A673 (cell line): ENCODE measurements at regions not wholly inside any gene's neighbourhood (a gene's known extent, or its start where the extent isn't known, plus 50 kb on each side); places are given as distances from the start of the nearest gene placed in this dataset.

Source experiments
- BruUV-seq: library from RNA; stranded (reverse); fragments of 400-500 nt; replicated peaks from 2 replicates; lab custom pipeline; 2021; lab: Mats Ljungman, UMichigan
- CTCF ChIA-PET: fragments of 300-600 bp; sonication (Branson Sonifier 250); formaldehyde crosslinking; loops from one replicate; lab custom pipeline; 2022; ENCODE audit warnings: antibody characterized with exemption; lab: Charles Lee
- POLR2A ChIA-PET: fragments of 300-600 bp; sonication (Branson Sonifier 250); formaldehyde crosslinking; loops from one replicate; lab custom pipeline; 2022; ENCODE audit warnings: antibody characterized with exemption; ENCODE audit not compliant: low non-redundant PET; lab: Charles Lee
- DNase-seq: peaks from one replicate; pipeline ENCODE4 v3.0.0-alpha.2; 2015; ENCODE audit warnings: low spot score
- H3K27ac ChIP-seq: fragments of 200-600 bp; sonication (generic); 2 replicates; pipeline ENCODE4 v1.5.1; 2016; ENCODE audit warnings: mixed run types, low read depth, mild to moderate bottlenecking, mixed read lengths, antibody characterized with exemption, low read length; ENCODE audit not compliant: poor library complexity, severe bottlenecking
- H3K27me3 ChIP-seq: fragments of 200-600 bp; sonication (generic); replicated peaks from 2 replicates; pipeline ENCODE4 v1.6.1; 2017; ENCODE audit warnings: mixed run types, low read depth, mild to moderate bottlenecking, mixed read lengths, antibody characterized with exemption, low read length; ENCODE audit not compliant: insufficient read depth, poor library complexity
- H3K36me3 ChIP-seq: fragments of 200-600 bp; sonication (generic); 2 replicates; pipeline ENCODE4 v1.6.1; 2016; ENCODE audit warnings: mixed run types, mild to moderate bottlenecking, mixed read lengths, antibody characterized with exemption, low read length; ENCODE audit not compliant: insufficient read depth, poor library complexity, severe bottlenecking
- H3K4me1 ChIP-seq: fragments of 200-600 bp; sonication (generic); 2 replicates; pipeline ENCODE4 v1.6.1; 2017; ENCODE audit warnings: mixed run types, mild to moderate bottlenecking, mixed read lengths, antibody characterized with exemption, low read length; ENCODE audit not compliant: insufficient read depth, poor library complexity, severe bottlenecking
- H3K4me3 ChIP-seq: fragments of 200-600 bp; sonication (generic); 2 replicates; pipeline ENCODE4 v1.5.1; 2016; ENCODE audit warnings: low read depth, mixed run types, mild to moderate bottlenecking, mixed read lengths, low read length; ENCODE audit not compliant: poor library complexity, severe bottlenecking
- H3K9me3 ChIP-seq: fragments of 200-600 bp; sonication (generic); 2 replicates; pipeline ENCODE4 v1.6.1; 2016; ENCODE audit warnings: mixed run types, low read depth, mild to moderate bottlenecking, mixed read lengths, antibody characterized with exemption, low read length; ENCODE audit not compliant: poor library complexity, severe bottlenecking
- EZH2 ChIP-seq: fragments of 200-600 bp; sonication (generic); IDR thresholded peaks from 2 replicates; pipeline ENCODE4 v1.6.1; 2017; ENCODE audit warnings: borderline replicate concordance, low read depth, mild to moderate bottlenecking, mixed read lengths, antibody characterized with exemption, low read length; ENCODE audit not compliant: poor library complexity, severe bottlenecking
- intact Hi-C: fragments of 100-400 bp; cut with micrococcal nuclease; formaldehyde crosslinking; loops from one replicate; pipeline ENCODE4 v1.10.0; 2022; ENCODE audit not compliant: unreplicated experiment
- TF ChIP-seq, protein P1 (sequence below): fragments of 300-800, 200-600 bp; sonication (generic); conservative IDR thresholded peaks from 2 replicates; pipeline ENCODE4 v1.5.1; 2017; ENCODE audit warnings: low read depth, mild to moderate bottlenecking, antibody characterized with exemption, low read length, moderate library complexity, mixed read lengths

GRCh38 chr5:164742025-164742424, 1236.6 kb downstream of the MAT2B start:
- no peaks in the 10 kb centered on the region for H3K36me3 ChIP-seq
- no peak overlapping the region for H3K4me3 ChIP-seq
- DNase-seq, result no peak
- no TSS peak for BruUV-seq
- no peaks in the 10 kb centered on the region for H3K4me1 ChIP-seq
- H3K9me3 ChIP-seq, result no peaks in the 10 kb centered on the region
- no peak overlapping the region for H3K27ac ChIP-seq
- intact Hi-C loops, result no loop called here
- TF ChIP-seq, protein P1, sequence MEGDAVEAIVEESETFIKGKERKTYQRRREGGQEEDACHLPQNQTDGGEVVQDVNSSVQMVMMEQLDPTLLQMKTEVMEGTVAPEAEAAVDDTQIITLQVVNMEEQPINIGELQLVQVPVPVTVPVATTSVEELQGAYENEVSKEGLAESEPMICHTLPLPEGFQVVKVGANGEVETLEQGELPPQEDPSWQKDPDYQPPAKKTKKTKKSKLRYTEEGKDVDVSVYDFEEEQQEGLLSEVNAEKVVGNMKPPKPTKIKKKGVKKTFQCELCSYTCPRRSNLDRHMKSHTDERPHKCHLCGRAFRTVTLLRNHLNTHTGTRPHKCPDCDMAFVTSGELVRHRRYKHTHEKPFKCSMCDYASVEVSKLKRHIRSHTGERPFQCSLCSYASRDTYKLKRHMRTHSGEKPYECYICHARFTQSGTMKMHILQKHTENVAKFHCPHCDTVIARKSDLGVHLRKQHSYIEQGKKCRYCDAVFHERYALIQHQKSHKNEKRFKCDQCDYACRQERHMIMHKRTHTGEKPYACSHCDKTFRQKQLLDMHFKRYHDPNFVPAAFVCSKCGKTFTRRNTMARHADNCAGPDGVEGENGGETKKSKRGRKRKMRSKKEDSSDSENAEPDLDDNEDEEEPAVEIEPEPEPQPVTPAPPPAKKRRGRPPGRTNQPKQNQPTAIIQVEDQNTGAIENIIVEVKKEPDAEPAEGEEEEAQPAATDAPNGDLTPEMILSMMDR, result no peak
- no peak for TF ChIP-seq EZH2
- H3K27me3 ChIP-seq, result no peaks in the 10 kb centered on the region
- ChIA-PET POLR2A (no interaction called here), CTCF (no interaction called here)

GRCh38 chr5:164746723-164747122, 1241.3 kb downstream of the MAT2B start:
- no peaks in the 10 kb centered on the region for H3K36me3 ChIP-seq
- intact Hi-C loops, result no loop called here
- ChIA-PET POLR2A (no interaction called here), CTCF (no interaction called here)
- H3K9me3 ChIP-seq, result no peaks in the 10 kb centered on the region
- no peaks in the 10 kb centered on the region for H3K27me3 ChIP-seq
- H3K4me3 ChIP-seq, result no peak overlapping the region
- no peak for DNase-seq
- TF ChIP-seq EZH2, result no peak
- TF ChIP-seq, protein P1, result no peak
- H3K27ac ChIP-seq, result no peak overlapping the region
- H3K4me1 ChIP-seq, result no peaks in the 10 kb centered on the region
- no TSS peak for BruUV-seq

DNA sequence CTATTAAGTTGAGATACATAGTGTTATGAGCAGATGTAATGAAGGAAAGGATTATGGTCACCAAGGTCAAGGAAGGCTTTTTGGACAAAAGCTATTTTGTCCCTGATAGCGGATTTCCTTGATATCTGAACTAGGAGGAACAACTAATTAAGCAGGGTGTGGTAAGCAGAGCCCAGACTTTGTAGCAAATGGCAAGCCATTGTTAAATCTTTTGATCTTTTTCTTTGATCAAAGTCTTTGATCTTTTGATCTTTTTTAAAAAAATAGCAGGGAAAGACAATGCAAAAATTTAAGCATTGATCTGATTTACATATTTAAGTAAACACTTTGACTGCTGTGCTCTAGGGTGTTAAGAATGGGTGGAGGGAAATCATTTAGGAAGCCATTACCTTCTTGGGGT, 1242.0 kb downstream of the MAT2B start:
- ChIA-PET CTCF (no interaction called here), POLR2A (no interaction called here)
- Histone ChIP-seq H3K27me3 (no peaks in the 10 kb centered on the region), H3K27ac (no peak overlapping the region), H3K36me3 (no peaks in the 10 kb centered on the region), H3K4me1 (no peaks in the 10 kb centered on the region), H3K9me3 (no peaks in the 10 kb centered on the region), H3K4me3 (no peak overlapping the region)
- BruUV-seq, result no TSS peak
- TF ChIP-seq, protein P1, result no peak
- TF ChIP-seq EZH2, result no peak
- intact Hi-C loops, result no loop called here
- DNase-seq, result no peak
